ENCODE measurements at regions not wholly inside any gene's neighbourhood (a gene's known extent, or its start where the extent isn't known, plus 50 kb on each side); places are given as distances from the start of the nearest gene placed in this dataset.

DNA sequence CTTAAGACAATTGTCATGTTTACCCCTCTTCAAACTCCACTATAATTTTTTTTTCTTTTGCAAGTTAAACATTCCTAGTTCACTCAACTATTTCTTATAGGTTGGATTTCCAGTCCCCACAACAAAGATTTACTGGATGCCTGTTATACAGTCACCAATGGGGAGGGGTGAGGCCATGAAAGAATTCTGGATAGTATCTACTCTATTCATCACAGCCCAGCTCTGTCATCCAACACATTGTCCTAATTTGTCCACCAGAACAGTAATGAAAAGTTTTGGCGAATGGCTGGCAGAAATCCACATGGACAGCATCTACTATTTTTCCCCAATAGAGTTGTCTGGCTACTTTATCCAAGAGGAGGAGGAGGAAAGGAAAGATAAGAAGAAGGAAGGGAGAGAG, 192.7 kb upstream of the S100G start:
- H2AFZ ChIP-seq (ENCODE audit: control insufficient read depth, low read depth, low read length): no peak overlapping the region
- ATAC-seq: no peak
- H3K27me3 ChIP-seq (replicated peaks in 1 of 2; ENCODE audit: control insufficient read depth in 2 of 2, insufficient read depth in 2 of 2, low read length in 1 of 2): no peaks in the 10 kb centered on the region
- no peaks in the 10 kb centered on the region for H3K36me3 ChIP-seq (ENCODE audit: control insufficient read depth in 2 of 2, insufficient read depth in 2 of 2, low read length in 1 of 2)
- H4K20me1 ChIP-seq (ENCODE audit: control insufficient read depth, insufficient read depth): no peaks in the 10 kb centered on the region
- ChIA-PET RAD21 (ENCODE audit: unreplicated experiment) (no interaction called here), CTCF (no interaction called here), SMC1A (ENCODE audit: uncharacterized antibody, unreplicated experiment) (no interaction called here), POLR2A (no interaction called here)
- DNase-seq (ENCODE audit: low read depth, low spot score): no peak
- H3K4me2 ChIP-seq (ENCODE audit: control insufficient read depth, insufficient read depth): no peak overlapping the region
- intact Hi-C loops (cut with micrococcal nuclease; ENCODE audit: unreplicated experiment): no loop called here
- FAIRE-seq: no peak
- no peak for TF ChIP-seq NR2C1 (IDR thresholded peaks at IDR 0.05)
- TF ChIP-seq, protein P1, sequence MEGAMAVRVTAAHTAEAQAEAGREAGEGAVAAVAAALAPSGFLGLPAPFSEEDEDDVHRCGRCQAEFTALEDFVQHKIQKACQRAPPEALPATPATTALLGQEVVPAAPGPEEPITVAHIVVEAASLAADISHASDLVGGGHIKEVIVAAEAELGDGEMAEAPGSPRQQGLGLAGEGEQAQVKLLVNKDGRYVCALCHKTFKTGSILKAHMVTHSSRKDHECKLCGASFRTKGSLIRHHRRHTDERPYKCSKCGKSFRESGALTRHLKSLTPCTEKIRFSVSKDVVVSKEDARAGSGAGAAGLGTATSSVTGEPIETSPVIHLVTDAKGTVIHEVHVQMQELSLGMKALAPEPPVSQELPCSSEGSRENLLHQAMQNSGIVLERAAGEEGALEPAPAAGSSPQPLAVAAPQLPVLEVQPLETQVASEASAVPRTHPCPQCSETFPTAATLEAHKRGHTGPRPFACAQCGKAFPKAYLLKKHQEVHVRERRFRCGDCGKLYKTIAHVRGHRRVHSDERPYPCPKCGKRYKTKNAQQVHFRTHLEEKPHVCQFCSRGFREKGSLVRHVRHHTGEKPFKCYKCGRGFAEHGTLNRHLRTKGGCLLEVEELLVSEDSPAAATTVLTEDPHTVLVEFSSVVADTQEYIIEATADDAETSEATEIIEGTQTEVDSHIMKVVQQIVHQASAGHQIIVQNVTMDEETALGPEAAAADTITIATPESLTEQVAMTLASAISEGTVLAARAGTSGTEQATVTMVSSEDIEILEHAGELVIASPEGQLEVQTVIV (IDR thresholded peaks at IDR 0.05; ENCODE audit: borderline replicate concordance, partially characterized antibody): no peak
- no peak for TF ChIP-seq ZNF217 (IDR thresholded peaks at IDR 0.05)
- H3K27ac ChIP-seq (ENCODE audit: control insufficient read depth, insufficient read depth): no peak overlapping the region
- in situ Hi-C loops (cut with MboI): no loop called here
- no peaks in the 10 kb centered on the region for H3K4me1 ChIP-seq (ENCODE audit: control insufficient read depth, insufficient read depth, low read length)
- H3K79me2 ChIP-seq (ENCODE audit: control insufficient read depth, insufficient read depth, low read length): no peaks in the 10 kb centered on the region
- no peak overlapping the region for H3K9ac ChIP-seq (ENCODE audit: control insufficient read depth, insufficient read depth, low read length)
- WGBS (ENCODE audit: insufficient coverage, insufficient replicate concordance, low lambda C conversion rate, missing lambda C conversion rate): 0% methylated on average over 1 of the region's 1 CpG
- no peak overlapping the region for H3K4me3 ChIP-seq
- H3K9me3 ChIP-seq (replicated peaks; ENCODE audit: control insufficient read depth, insufficient read depth, low read length): no peaks in the 10 kb centered on the region
- BruUV-seq (replicated peaks): no TSS peak

DNA sequence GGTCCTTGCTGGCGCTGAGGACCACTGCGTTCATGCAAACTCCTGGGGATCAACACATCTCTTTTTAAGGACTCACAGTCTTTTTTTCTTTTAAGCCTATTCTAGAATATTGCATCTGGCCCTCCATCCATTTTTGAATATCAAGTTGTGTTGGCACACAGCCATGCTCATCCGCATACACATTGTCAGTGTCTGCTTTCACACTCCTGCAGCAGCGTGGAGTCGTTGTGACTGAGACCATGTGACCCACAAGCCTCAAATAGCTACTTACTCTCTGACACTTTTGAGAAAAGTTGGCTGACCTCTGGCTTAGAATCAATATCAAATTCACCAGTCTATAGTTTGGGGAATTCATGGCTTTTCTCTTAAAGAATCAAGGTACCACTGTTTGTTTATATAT, 191.8 kb upstream of the S100G start:
- Histone ChIP-seq H3K79me2 (ENCODE audit: control insufficient read depth, insufficient read depth, low read length) (no peaks in the 10 kb centered on the region), H3K27me3 (replicated peaks in 1 of 2; ENCODE audit: control insufficient read depth in 2 of 2, insufficient read depth in 2 of 2, low read length in 1 of 2) (no peaks in the 10 kb centered on the region), H3K4me3 (no peak overlapping the region), H3K4me2 (ENCODE audit: control insufficient read depth, insufficient read depth) (no peak overlapping the region), H3K9me3 (replicated peaks; ENCODE audit: control insufficient read depth, insufficient read depth, low read length) (no peaks in the 10 kb centered on the region), H3K36me3 (ENCODE audit: control insufficient read depth in 2 of 2, insufficient read depth in 2 of 2, low read length in 1 of 2) (no peaks in the 10 kb centered on the region), H4K20me1 (ENCODE audit: control insufficient read depth, insufficient read depth) (no peaks in the 10 kb centered on the region), H3K9ac (ENCODE audit: control insufficient read depth, insufficient read depth, low read length) (no peak overlapping the region), H3K4me1 (ENCODE audit: control insufficient read depth, insufficient read depth, low read length) (no peaks in the 10 kb centered on the region), H3K27ac (ENCODE audit: control insufficient read depth, insufficient read depth) (no peak overlapping the region), H2AFZ (ENCODE audit: control insufficient read depth, low read depth, low read length) (no peak overlapping the region)
- FAIRE-seq (no peak), DNase-seq (ENCODE audit: low read depth, low spot score) (no peak), ATAC-seq (no peak)
- WGBS (ENCODE audit: insufficient coverage, insufficient replicate concordance, low lambda C conversion rate, missing lambda C conversion rate): 62% methylated on average over 5 of the region's 5 CpGs
- RAD21 ChIA-PET (ENCODE audit: unreplicated experiment): no interaction called here
- CTCF ChIA-PET: no interaction called here
- POLR2A ChIA-PET: no interaction called here
- SMC1A ChIA-PET (ENCODE audit: uncharacterized antibody, unreplicated experiment): no interaction called here
- intact Hi-C loops (cut with micrococcal nuclease; ENCODE audit: unreplicated experiment): no loop called here
- in situ Hi-C loops (cut with MboI): no loop called here
- no TSS peak for BruUV-seq (replicated peaks)
- TF ChIP-seq EGR1 (IDR thresholded peaks at IDR 0.05; ENCODE audit: borderline replicate concordance in 1 of 2, low read depth in 2 of 2, low read length in 2 of 2) (no peak), SIN3A (IDR thresholded peaks at IDR 0.05; ENCODE audit: low read depth, low read length) (no peak)
- TF ChIP-seq, protein P2, sequence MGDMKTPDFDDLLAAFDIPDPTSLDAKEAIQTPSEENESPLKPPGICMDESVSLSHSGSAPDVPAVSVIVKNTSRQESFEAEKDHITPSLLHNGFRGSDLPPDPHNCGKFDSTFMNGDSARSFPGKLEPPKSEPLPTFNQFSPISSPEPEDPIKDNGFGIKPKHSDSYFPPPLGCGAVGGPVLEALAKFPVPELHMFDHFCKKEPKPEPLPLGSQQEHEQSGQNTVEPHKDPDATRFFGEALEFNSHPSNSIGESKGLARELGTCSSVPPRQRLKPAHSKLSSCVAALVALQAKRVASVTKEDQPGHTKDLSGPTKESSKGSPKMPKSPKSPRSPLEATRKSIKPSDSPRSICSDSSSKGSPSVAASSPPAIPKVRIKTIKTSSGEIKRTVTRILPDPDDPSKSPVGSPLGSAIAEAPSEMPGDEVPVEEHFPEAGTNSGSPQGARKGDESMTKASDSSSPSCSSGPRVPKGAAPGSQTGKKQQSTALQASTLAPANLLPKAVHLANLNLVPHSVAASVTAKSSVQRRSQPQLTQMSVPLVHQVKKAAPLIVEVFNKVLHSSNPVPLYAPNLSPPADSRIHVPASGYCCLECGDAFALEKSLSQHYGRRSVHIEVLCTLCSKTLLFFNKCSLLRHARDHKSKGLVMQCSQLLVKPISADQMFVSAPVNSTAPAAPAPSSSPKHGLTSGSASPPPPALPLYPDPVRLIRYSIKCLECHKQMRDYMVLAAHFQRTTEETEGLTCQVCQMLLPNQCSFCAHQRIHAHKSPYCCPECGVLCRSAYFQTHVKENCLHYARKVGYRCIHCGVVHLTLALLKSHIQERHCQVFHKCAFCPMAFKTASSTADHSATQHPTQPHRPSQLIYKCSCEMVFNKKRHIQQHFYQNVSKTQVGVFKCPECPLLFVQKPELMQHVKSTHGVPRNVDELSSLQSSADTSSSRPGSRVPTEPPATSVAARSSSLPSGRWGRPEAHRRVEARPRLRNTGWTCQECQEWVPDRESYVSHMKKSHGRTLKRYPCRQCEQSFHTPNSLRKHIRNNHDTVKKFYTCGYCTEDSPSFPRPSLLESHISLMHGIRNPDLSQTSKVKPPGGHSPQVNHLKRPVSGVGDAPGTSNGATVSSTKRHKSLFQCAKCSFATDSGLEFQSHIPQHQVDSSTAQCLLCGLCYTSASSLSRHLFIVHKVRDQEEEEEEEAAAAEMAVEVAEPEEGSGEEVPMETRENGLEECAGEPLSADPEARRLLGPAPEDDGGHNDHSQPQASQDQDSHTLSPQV (IDR thresholded peaks at IDR 0.05): no peak
- TF ChIP-seq, protein P3, sequence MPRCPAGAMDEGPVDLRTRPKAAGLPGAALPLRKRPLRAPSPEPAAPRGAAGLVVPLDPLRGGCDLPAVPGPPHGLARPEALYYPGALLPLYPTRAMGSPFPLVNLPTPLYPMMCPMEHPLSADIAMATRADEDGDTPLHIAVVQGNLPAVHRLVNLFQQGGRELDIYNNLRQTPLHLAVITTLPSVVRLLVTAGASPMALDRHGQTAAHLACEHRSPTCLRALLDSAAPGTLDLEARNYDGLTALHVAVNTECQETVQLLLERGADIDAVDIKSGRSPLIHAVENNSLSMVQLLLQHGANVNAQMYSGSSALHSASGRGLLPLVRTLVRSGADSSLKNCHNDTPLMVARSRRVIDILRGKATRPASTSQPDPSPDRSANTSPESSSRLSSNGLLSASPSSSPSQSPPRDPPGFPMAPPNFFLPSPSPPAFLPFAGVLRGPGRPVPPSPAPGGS (IDR thresholded peaks at IDR 0.05; ENCODE audit: borderline replicate concordance, insufficient read depth, low read depth, low read length, poor library complexity, severe bottlenecking): no peak

All from GM12878 (cell line).